ENCODE measurements at regions not wholly inside any gene's neighbourhood (a gene's known extent, or its start where the extent isn't known, plus 50 kb on each side); places are given as distances from the start of the nearest gene placed in this dataset.

DNA sequence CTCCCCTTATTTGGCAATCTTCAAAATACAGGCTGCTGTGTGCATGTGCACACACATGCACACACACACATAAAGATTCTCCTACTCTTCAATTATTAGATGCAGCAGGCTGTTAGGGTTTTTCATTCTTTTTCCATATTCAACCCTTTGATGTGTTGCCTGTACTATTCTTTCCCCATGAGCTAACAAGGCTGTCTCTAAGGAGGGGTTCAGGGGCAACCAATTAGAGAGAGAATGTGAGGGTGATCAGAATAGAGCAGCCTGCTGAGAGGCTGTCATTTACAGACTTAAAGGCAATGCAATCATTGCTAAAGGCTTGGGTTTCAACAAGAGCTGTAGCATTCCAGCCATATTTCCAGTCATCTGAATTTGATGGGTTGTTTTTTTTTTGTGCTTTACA is 467.4 kb upstream of the ID4 start:
- ChIA-PET CTCF (no interaction called here), POLR2A (ENCODE audit: unreplicated experiment) (no interaction called here)
- BruUV-seq (replicated peaks) = no TSS peak

DNA sequence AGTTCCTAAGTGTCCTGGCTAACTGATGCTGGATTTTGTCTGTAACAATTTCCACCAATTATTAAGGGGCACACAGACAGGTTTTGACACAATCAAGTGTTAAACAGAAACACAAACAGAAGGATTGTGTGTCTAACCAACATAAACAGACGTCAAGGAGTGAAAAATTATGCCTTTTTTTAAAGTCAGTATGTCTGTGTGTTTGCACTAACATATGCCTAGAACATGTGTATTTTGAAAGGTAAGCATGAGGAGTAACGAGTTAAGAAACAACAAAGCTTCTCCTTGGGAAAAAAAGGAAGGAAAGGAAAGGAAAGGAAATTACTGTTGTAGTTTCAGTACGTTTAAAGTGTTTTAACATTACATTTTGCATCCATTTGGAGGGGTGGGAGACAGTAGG is 466.3 kb upstream of the ID4 start:
- no peak overlapping the region for H3K27ac ChIP-seq
- 0 out of 2 replicates have a peak, but pooled peaks cover 4% of the 10 kb centered on the region for H3K4me1 ChIP-seq (replicated peaks; ENCODE audit: insufficient read depth)
- H3K9me2 ChIP-seq (ENCODE audit: insufficient read depth) = no peaks in the 10 kb centered on the region
- intact Hi-C loops (cut with micrococcal nuclease; ENCODE audit: unreplicated experiment) = no loop called here
- no TSS peak for BruUV-seq (replicated peaks)
- ChIA-PET CTCF (no interaction called here), POLR2A (ENCODE audit: unreplicated experiment) (no interaction called here)
- H3K79me2 ChIP-seq (ENCODE audit: low read depth) = no peaks in the 10 kb centered on the region
- no peak overlapping the region for H3K4me2 ChIP-seq
- no peaks in the 10 kb centered on the region for H3K27me3 ChIP-seq (ENCODE audit: insufficient read depth, low read depth)
- no peak for TF ChIP-seq EZH2 (IDR thresholded peaks at IDR 0.05; ENCODE audit: low read depth)
- TF ChIP-seq, protein P1, sequence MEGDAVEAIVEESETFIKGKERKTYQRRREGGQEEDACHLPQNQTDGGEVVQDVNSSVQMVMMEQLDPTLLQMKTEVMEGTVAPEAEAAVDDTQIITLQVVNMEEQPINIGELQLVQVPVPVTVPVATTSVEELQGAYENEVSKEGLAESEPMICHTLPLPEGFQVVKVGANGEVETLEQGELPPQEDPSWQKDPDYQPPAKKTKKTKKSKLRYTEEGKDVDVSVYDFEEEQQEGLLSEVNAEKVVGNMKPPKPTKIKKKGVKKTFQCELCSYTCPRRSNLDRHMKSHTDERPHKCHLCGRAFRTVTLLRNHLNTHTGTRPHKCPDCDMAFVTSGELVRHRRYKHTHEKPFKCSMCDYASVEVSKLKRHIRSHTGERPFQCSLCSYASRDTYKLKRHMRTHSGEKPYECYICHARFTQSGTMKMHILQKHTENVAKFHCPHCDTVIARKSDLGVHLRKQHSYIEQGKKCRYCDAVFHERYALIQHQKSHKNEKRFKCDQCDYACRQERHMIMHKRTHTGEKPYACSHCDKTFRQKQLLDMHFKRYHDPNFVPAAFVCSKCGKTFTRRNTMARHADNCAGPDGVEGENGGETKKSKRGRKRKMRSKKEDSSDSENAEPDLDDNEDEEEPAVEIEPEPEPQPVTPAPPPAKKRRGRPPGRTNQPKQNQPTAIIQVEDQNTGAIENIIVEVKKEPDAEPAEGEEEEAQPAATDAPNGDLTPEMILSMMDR (conservative IDR thresholded peaks at IDR 0.05) = no peak
- H4K20me1 ChIP-seq (ENCODE audit: insufficient read depth) = no peaks in the 10 kb centered on the region
- H3K36me3 ChIP-seq (ENCODE audit: low read depth) = no peaks in the 10 kb centered on the region
- H2AFZ ChIP-seq = no peak overlapping the region
- DNase-seq = no peak
- no peaks in the 10 kb centered on the region for H3F3A ChIP-seq (ENCODE audit: insufficient read depth, low read depth)
- H3K9me3 ChIP-seq (ENCODE audit: insufficient read depth, low read depth) = no peaks in the 10 kb centered on the region
- no peak overlapping the region for H3K4me3 ChIP-seq

More for the DNA sequence above, 467.4 kb upstream of the ID4 start:
- Histone ChIP-seq H3K9me3 (ENCODE audit: insufficient read depth, low read depth) (no peaks in the 10 kb centered on the region), H3K79me2 (ENCODE audit: low read depth) (no peaks in the 10 kb centered on the region), H3K4me3 (no peak overlapping the region), H3K4me2 (no peak overlapping the region), H3K36me3 (ENCODE audit: low read depth) (no peaks in the 10 kb centered on the region), H3F3A (ENCODE audit: insufficient read depth, low read depth) (no peaks in the 10 kb centered on the region), H3K27ac (no peak overlapping the region), H3K27me3 (ENCODE audit: insufficient read depth, low read depth) (no peaks in the 10 kb centered on the region), H3K4me1 (replicated peaks; ENCODE audit: insufficient read depth) (0 out of 2 replicates have a peak, but pooled peaks cover 4% of the 10 kb centered on the region), H4K20me1 (ENCODE audit: insufficient read depth) (no peaks in the 10 kb centered on the region), H3K9me2 (ENCODE audit: insufficient read depth) (no peaks in the 10 kb centered on the region), H2AFZ (no peak overlapping the region)
- intact Hi-C loops (cut with micrococcal nuclease; ENCODE audit: unreplicated experiment) = no loop called here
- TF ChIP-seq, protein P1 (conservative IDR thresholded peaks at IDR 0.05) = no peak
- no peak for TF ChIP-seq EZH2 (IDR thresholded peaks at IDR 0.05; ENCODE audit: low read depth)
- no peak for DNase-seq

DNA sequence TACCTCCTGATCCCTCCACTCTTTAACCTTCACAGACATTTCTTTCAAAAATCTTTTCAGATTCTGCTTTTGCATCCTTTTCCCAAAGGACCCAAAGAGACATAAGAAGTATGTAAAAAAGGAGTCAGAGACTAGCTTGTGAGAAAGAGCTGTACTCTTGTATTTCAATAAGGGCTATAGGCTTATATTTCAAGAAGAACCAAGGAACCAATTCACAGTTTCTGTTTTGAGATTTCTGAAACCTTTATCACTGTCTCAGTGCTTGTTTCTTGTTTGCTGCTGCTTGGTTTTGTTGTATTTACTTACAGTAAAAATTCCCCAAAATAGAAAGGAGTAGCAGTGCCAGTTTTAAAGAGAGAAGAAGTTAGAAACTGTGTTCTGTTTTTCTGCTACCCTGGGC is 461.6 kb upstream of the ID4 start:
- DNase-seq = no peak
- Histone ChIP-seq H3K9me3 (ENCODE audit: insufficient read depth, low read depth) (no peaks in the 10 kb centered on the region; the same call in 1 of the 2 replicates), H3K4me3 (no peak overlapping the region), H3K4me1 (replicated peaks; ENCODE audit: insufficient read depth) (peaks cover 14% of the 10 kb centered on the region), H3K4me2 (no peak overlapping the region), H3F3A (ENCODE audit: insufficient read depth, low read depth) (peaks cover 10% of the 10 kb centered on the region; the same call in 1 of the 2 replicates), H4K20me1 (ENCODE audit: insufficient read depth) (no peaks in the 10 kb centered on the region), H3K27ac (no peak overlapping the region), H3K27me3 (ENCODE audit: insufficient read depth, low read depth) (no peaks in the 10 kb centered on the region), H2AFZ (no peak overlapping the region), H3K9me2 (ENCODE audit: insufficient read depth) (no peaks in the 10 kb centered on the region), H3K79me2 (ENCODE audit: low read depth) (no peaks in the 10 kb centered on the region), H3K36me3 (ENCODE audit: low read depth) (no peaks in the 10 kb centered on the region)
- BruUV-seq (replicated peaks) = no TSS peak
- TF ChIP-seq, protein P1 (conservative IDR thresholded peaks at IDR 0.05) = no peak
- no peak for TF ChIP-seq EZH2 (IDR thresholded peaks at IDR 0.05; ENCODE audit: low read depth)
- ChIA-PET CTCF (no interaction called here), POLR2A (ENCODE audit: unreplicated experiment) (no interaction called here)
- intact Hi-C loops (cut with micrococcal nuclease; ENCODE audit: unreplicated experiment) = no loop called here

Data from PC-9 (cell line).